GM23338 (cell line): ENCODE measurements at regions not wholly inside any gene's neighbourhood (a gene's known extent, or its start where the extent isn't known, plus 50 kb on each side); places are given as distances from the start of the nearest gene placed in this dataset.

ENCODE experiments used
- ATAC-seq: fragments of 200-7000 bp; cut with Tn5 transposase; 3 replicates; pipeline ENCODE4 v1.9.1; 2020
- DNase-seq: peaks from one replicate; pipeline ENCODE4 v3.0.0-alpha.2; 2015; ENCODE audit warnings: low spot score
- H2AFZ ChIP-seq: fragments of 200-600 bp; sonication (generic); 2 replicates; pipeline ENCODE4 v1.8.0; 2016; ENCODE audit warnings: antibody characterized with exemption, mild to moderate bottlenecking, moderate library complexity
- H3F3A ChIP-seq: fragments of 200-600 bp; sonication (generic); replicated peaks from 2 replicates; pipeline ENCODE4 v1.8.0; 2017; ENCODE audit warnings: antibody characterized with exemption, mixed run types, low read depth
- H3K27ac ChIP-seq: fragments of 200-600 bp; sonication (generic); 2 replicates; pipeline ENCODE4 v1.6.1; 2016; ENCODE audit warnings: low read depth
- H3K27me3 ChIP-seq: fragments of 200-600 bp; sonication (generic); 2 replicates; pipeline ENCODE4 v1.8.0; 2016; ENCODE audit warnings: mild to moderate bottlenecking, mixed run types, moderate library complexity; ENCODE audit not compliant: insufficient read depth
- H3K36me3 ChIP-seq: fragments of 200-600 bp; sonication (generic); 2 replicates; pipeline ENCODE4 v1.8.0; 2016; ENCODE audit warnings: mild to moderate bottlenecking; ENCODE audit not compliant: insufficient read depth
- H3K4me1 ChIP-seq: fragments of 200-600 bp; sonication (generic); 2 replicates; pipeline ENCODE4 v1.8.0; 2016; ENCODE audit warnings: mild to moderate bottlenecking, moderate library complexity; ENCODE audit not compliant: insufficient read depth
- H3K4me2 ChIP-seq: fragments of 200-600 bp; sonication (generic); 2 replicates; pipeline ENCODE4 v1.7.1; 2017; ENCODE audit warnings: mixed run types
- H3K4me3 ChIP-seq: fragments of 200-600 bp; sonication (generic); 2 replicates; pipeline ENCODE4 v1.6.1; 2016; ENCODE audit warnings: mixed run types
- H3K79me2 ChIP-seq: fragments of 200-600 bp; sonication (generic); replicated peaks from 2 replicates; pipeline ENCODE4 v1.8.0; 2017; ENCODE audit warnings: mild to moderate bottlenecking; ENCODE audit not compliant: insufficient read depth
- H3K9me2 ChIP-seq: fragments of 200-600 bp; sonication (generic); 2 replicates; pipeline ENCODE4 v1.8.0; 2017; ENCODE audit not compliant: insufficient read depth
- H4K20me1 ChIP-seq: fragments of 200-600 bp; sonication (generic); replicated peaks from 2 replicates; pipeline ENCODE4 v1.8.0; 2017; ENCODE audit warnings: mild to moderate bottlenecking; ENCODE audit not compliant: insufficient read depth
- H3K27ac Mint-ChIP-seq: 2 replicates; pipeline ENCODE4 v1.8.0; 2020; ENCODE audit warnings: inconsistent platforms, mild to moderate bottlenecking, moderate library complexity, mixed read lengths
- H3K27me3 Mint-ChIP-seq: 3 replicates; pipeline ENCODE4 v1.8.0; 2022; ENCODE audit warnings: low read depth, mild to moderate bottlenecking, moderate library complexity, mixed read lengths, inconsistent platforms; ENCODE audit not compliant: insufficient read depth, poor library complexity
- H3K36me3 Mint-ChIP-seq: 3 replicates; pipeline ENCODE4 v1.8.0; 2021; ENCODE audit warnings: low read depth, mild to moderate bottlenecking, inconsistent platforms, moderate library complexity, mixed read lengths
- H3K4me1 Mint-ChIP-seq: 3 replicates; pipeline ENCODE4 v1.8.0; 2020; ENCODE audit warnings: mild to moderate bottlenecking, inconsistent platforms, mixed read lengths
- H3K4me3 Mint-ChIP-seq: 3 replicates; pipeline ENCODE4 v1.8.0; 2021; ENCODE audit warnings: moderate library complexity, mild to moderate bottlenecking, inconsistent platforms, mixed read lengths
- H3K9me3 Mint-ChIP-seq: 3 replicates; pipeline ENCODE4 v1.8.0; 2020; ENCODE audit warnings: moderate library complexity, mild to moderate bottlenecking, inconsistent platforms, mixed read lengths
- CTCF ChIP-seq, 2 experiments: fragments of 200-600 bp in 1 of 2; sonication (generic) in 1 of 2; conservative IDR thresholded peaks; 2 replicates each; pipeline versions ENCODE4 v1.5.1 to v1.6.1; 2016 to 2017; ENCODE audit warnings: antibody characterized with exemption in 2 of 2, low read depth in 2 of 2, mild to moderate bottlenecking in 2 of 2, moderate library complexity in 1 of 2
- ETS1 ChIP-seq: IDR thresholded peaks from 2 replicates; pipeline ENCODE4 v1.6.1; 2016; ENCODE audit warnings: antibody characterized with exemption
- EZH2phosphoT487 ChIP-seq: fragments of 200-600 bp; sonication (generic); IDR thresholded peaks from one replicate; pipeline ENCODE4 v1.8.1; 2018; ENCODE audit warnings: antibody characterized with exemption; ENCODE audit not compliant: unreplicated experiment
- JUNB ChIP-seq: IDR thresholded peaks from one replicate; pipeline ENCODE4 v1.6.1; 2016; ENCODE audit warnings: antibody characterized with exemption; ENCODE audit not compliant: unreplicated experiment
- POLR2AphosphoS5 ChIP-seq: IDR thresholded peaks from 2 replicates; pipeline ENCODE4 v1.6.1; 2016; ENCODE audit warnings: antibody characterized with exemption, low read depth
- REST ChIP-seq: IDR thresholded peaks from one replicate; pipeline ENCODE4 v1.6.1; 2018; ENCODE audit warnings: antibody characterized with exemption; ENCODE audit not compliant: unreplicated experiment
- STAT1 ChIP-seq: IDR thresholded peaks from one replicate; pipeline ENCODE4 v1.6.1; 2016; ENCODE audit warnings: antibody characterized with exemption; ENCODE audit not compliant: unreplicated experiment
- ZNF114 ChIP-seq: fragments of 250-450 bp; sonication (Bioruptor Pico); IDR thresholded peaks from 2 replicates; pipeline ENCODE4 v1.5.0; 2020; ENCODE audit warnings: mild to moderate bottlenecking, moderate library complexity
- ZNF331 ChIP-seq: fragments of 250-450 bp; sonication (Bioruptor Pico); IDR thresholded peaks from 2 replicates; pipeline ENCODE4 v1.5.0; 2020; ENCODE audit warnings: low read depth, mild to moderate bottlenecking, moderate library complexity

GRCh38 chr6:139538366-139538765 is 163.9 kb upstream of the CITED2 start:
- H3K27ac ChIP-seq: no peak overlapping the region
- H3K27me3 Mint-ChIP-seq: peaks cover 3% of the 10 kb centered on the region
- H3K9me2 ChIP-seq: peaks cover 7% of the 10 kb centered on the region; the same call in 1 of the 2 replicates
- DNase-seq: no peak
- H3F3A ChIP-seq: no peaks in the 10 kb centered on the region
- H3K27me3 ChIP-seq: no peaks in the 10 kb centered on the region
- H3K36me3 Mint-ChIP-seq: no peaks in the 10 kb centered on the region
- TF ChIP-seq EZH2phosphoT487: no peak
- no peak for TF ChIP-seq ETS1
- no peak for TF ChIP-seq CTCF (conservative IDR thresholded peaks at IDR 0.05; ENCODE audit: low read depth in 2 of 2)
- TF ChIP-seq REST: no peak
- no peak for TF ChIP-seq POLR2AphosphoS5
- TF ChIP-seq STAT1: no peak
- no peak for TF ChIP-seq JUNB
- TF ChIP-seq ZNF114 (CRISPR knock-in tag): no peak
- no peak for TF ChIP-seq ZNF331 (CRISPR knock-in tag)
- H3K4me1 Mint-ChIP-seq: peaks cover 32% of the 10 kb centered on the region
- no peak overlapping the region for H3K4me3 Mint-ChIP-seq
- no peak overlapping the region for H3K4me3 ChIP-seq
- no peaks in the 10 kb centered on the region for H3K9me3 Mint-ChIP-seq
- H3K4me1 ChIP-seq: peaks cover 25% of the 10 kb centered on the region
- H2AFZ ChIP-seq: no peak overlapping the region
- H3K79me2 ChIP-seq: no peaks in the 10 kb centered on the region
- H3K36me3 ChIP-seq: no peaks in the 10 kb centered on the region
- H3K4me2 ChIP-seq: no peak overlapping the region
- ATAC-seq: no peak
- no peaks in the 10 kb centered on the region for H4K20me1 ChIP-seq
- no peak overlapping the region for H3K27ac Mint-ChIP-seq
